Activated CD8-positive, alpha-beta memory T cell treated with anti-CD3 and anti-CD28 coated beads, Interleukin-2, amount 50 U/mL, for 4 hours (primary cell): ENCODE measurements at regions not wholly inside any gene's neighbourhood (a gene's known extent, or its start where the extent isn't known, plus 50 kb on each side); places are given as distances from the start of the nearest gene placed in this dataset.
"Not testable (repeated sequence)": the region's sequence is repeated elsewhere in the genome, so short reads cannot be mapped to it uniquely, and the experiment has no call there.

Source experiments
- DNase-seq: peaks from one replicate; pipeline ENCODE4 v3.0.0-alpha.2; 2020

DNA sequence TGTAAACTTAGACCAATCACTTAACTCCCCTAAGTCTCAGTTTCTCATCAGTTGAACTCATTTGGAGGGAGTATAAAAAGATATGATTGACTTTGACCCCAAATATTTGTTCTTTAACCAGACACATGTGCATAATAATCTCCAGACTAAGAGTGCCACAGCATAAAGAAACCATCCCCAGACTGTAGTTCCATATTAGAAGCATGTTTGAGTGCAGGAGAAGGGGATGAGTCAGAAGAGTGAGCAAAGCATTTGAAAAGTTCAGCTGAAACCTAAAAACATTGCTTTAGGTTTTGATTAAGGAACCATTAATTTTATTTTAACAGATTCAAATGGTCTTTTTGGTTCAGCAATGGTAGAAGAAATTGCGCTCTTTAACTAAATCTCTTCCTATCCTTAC, 654.8 kb downstream of the UTRN start:
- DNase-seq: no peak

DNA sequence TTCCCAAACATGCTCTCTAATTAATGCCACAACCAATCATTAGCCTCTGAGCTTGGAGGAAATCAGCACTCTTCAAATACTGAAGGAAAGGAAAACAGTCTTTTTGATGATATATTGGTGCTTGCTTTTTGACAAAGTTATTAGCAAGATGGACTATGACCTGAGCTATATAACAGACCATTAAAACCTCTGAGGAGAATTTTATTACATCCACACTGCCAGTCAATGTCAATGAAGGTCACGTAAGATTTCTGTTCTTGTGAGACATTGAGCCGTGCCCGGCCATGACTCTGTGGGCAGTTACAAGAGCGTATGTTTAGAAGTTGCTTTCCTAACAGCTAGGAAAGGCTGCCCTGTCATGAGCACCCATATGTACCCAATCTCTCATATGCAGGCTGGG, 659.0 kb downstream of the UTRN start:
- no peak for DNase-seq

DNA sequence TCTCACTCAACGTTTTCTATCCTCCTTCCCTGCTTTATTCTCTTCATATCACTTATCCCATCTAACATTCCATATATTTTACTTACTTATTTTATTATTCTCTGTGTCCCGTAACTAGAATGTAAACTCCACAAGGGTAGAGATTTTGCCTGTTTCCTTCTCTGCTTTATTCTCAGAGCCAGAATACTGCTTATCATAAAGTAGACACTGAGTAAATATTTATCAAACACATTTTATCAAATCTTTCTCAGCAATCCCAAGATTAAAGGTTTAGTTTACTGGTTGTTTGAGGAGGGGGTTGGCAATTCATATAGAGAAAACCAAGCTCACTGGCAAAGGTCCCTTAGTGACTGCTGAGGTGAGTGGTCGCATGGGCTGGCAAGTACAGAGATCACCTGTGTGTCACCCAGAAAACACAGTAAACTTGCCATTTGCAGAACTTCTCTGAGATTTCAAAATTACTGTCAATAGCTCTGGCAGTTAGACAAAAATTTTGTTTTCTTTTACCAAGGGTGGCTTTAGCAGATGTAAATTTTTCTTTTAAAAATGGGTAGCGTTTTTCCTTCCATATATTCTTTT, 662.4 kb downstream of the UTRN start:
- DNase-seq: no peak

DNA sequence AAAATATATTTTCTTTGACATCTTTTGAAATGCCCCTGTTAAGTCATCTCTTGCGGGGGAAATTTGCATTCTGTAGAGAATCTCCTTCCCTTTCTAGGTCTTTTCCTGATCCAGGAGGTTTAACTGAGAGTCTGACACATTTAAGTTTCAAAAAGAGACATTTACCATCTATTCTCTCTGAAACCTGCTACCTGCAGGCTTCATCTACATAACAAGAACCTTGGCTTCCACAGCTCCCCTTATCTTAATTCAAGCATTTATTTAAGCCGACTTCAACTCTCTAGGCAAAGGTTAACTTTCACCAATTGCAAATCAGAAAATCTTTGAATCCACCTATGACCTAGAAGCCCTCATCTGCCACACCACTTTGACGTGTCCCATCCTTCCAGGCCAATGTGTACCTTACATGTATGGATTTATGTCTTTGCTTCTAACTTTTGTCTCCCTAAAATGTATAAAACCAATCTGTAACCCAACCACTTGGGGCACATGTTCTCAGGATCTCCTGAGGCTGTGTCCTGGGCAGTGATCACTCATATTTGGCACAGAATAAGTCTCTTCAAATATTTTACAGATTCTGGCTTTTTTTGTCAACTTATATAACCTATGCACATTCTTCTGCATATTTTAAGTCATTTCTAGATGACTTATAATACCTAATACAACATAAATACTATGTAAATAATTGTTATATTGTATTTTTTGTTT, 666.7 kb downstream of the UTRN start:
- DNase-seq: no peak

DNA sequence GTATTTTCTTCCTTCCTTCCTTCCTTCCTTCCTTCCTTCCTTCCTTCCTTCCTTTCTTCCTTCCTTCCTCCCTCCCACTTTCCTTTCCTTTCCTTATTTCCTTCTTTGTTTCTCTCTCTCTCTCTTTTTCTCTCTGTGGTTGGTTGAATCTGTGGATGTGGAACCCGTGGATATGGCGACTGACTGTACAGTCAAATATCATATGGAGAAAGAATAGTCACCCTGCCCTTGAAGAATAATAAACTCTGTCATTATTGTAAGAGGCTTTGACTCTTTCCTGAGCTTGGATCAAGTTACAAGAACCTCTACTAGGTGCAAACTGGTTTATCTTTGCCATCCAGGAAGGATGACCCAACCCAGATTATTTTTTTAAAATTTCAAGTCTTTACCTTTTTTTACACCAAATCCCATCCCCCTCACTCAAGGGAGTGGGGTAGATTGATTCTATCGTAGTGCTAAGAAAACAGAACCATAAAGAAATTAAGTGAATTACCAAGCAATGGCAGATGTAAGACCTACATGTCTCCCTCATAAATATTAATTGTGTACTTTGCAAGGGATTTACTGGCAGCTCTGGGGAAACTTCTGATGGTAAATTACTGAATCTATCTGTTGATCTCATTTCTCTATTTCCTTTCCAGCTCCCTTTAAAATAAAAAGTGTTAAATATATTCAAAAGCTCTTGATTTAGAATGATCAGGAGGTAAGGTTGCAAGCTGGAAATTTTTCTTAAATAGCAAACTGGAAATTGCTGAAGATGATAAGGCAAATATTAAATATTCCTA, 667.5 kb downstream of the UTRN start:
- DNase-seq: no peak

DNA sequence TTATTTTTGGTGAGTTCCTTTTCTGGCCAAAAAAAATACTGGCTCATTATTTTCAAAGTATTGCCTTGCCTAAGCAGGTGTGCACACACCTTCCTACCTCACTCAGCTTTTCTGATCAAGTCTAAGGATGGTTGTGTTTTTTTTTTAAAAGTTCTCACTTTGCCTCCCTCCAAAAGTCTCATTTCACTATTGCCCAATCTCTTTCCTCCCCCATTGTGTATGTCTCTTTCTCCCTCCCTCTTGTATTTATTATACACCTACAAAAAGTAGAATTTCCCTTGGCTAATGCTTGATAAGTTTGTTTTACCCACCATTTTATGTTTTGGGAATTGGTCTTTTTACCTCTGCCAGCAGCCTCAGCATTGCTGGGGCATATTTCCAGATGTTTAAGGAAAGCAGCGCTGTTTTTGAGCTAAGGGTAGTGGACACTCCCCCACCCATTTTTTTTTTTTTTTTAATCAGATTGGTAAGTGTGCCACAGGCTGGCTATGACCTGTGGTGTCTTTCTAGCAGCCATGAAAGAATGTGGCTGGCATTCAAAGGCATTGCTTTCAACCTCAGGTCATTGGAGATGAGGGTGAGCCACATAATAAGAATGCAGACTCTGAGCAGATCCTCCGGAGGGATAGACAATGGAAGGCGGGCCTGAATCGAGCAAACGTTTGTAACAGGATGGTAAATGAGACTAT, 668.6 kb downstream of the UTRN start:
- no peak for DNase-seq

DNA sequence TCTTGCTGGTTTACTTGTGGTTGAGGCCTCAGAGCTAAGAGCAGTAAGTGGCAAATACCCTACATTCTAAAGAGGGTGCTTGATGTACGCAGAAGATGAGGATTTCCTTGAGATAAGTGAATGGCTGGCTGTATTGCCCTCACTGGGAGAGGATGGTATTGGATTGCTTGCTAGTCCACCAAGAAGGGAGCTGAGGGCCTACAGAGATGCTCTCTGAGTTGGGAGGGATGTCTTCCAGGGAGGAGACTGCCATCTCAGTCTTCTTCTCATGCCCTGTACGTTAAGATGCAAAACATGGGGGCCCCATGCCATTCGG, 669.1 kb downstream of the UTRN start:
- no peak for DNase-seq

DNA sequence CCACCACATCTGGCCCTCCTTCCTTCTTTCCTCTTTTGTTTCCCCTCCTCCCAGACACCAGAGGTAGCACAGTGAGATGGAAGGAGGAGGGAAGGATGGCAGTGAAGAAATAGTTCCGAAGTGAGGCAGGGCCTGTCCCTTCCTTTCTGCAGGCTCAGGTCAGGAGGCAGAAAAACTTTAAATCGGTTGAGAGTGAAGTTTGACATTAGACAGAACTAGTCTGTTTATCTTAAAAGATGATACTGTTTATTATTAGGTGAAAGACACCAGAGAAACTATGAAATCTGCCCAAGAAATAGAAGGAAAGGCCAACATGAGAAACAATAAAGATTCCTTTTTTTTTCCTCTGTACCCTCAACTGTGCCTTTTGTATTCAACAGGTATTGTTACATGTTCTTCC, 670.3 kb downstream of the UTRN start:
- DNase-seq: no peak

DNA sequence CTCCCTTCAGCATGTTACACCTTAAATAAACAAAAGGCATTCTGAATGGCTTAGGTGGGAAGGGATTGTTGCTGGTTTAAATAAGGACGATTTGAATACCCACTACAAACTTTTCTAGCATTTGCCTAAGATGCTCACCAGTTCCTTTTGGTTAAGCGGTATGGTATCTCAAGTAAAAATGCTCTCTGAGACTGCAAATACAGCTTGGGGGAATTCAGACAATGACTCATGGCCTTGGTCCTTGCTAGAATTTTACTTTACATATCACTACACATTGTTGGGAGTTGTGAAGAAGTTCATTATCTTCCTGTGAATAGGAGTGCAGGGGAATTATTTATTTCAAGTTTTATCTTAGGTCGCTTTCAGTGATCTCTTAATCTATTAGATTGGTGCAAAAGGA, 670.7 kb downstream of the UTRN start:
- DNase-seq: no peak

DNA sequence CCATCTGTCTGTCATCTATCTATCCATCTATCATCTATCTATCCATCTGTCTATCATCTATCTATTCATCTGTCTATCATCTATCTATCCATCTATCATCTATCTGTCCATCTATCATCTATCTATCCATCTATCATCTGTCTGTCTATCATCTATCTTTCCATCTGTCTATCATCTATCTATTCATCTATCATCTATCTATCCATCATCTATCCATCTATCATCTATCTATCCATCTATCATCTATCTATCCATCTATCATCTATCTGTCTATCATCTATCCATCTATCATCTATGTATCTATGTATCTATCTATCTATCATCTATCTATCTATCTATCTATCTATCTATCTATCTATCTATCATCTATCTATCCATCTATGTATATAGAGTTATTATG, 671.6 kb downstream of the UTRN start:
- DNase-seq: not testable (repeated sequence)

DNA sequence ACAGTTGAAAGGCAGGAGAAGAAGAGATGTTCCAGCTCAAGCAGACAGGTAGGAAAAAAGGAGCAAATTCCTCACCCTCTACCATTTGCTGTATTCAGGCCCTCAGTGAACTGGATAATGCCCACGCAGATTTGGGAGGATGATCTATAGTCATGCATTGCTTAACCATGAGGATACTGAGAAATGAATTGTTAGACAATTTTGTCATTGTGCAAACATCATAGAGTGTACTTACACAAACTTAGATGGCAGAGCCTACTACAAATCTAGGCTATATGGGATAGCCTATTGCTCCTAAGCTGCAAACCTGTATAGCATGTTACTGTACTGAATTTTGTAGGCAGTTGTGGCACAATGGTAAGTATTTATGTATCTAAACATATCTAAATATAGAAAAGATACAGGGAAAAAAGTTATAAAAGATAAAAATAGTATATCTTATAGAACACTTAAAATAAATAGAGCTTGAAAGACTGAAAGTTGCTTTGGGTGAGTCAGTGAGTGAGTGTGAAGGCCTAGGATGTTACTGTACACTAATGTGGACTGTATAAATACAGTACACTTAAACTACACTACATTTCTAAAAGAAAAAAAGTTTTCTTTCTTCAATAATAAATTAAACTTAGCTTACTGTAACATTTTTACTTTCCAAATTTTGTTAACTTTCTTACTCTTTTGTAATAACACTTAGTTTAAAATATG, 672.3 kb downstream of the UTRN start:
- no peak for DNase-seq

DNA sequence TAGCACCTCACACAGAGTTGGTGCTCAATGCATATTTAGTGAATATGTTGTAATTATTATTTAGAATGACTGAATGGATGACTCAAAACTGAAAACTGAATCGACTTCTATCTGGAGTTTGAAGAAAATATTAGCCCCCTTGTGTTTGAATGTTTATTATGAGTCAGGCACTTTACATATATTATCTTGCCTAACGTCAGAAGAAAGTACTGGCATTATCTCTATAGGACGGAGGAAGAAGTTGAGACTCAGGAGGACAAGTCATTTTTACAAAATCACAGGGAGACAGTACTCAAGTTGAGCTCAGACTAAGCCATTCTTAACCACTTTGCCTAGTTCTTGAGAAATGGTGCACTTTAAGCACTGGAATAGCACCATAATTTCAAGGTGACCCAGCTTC, 684.0 kb downstream of the UTRN start:
- DNase-seq: no peak

DNA sequence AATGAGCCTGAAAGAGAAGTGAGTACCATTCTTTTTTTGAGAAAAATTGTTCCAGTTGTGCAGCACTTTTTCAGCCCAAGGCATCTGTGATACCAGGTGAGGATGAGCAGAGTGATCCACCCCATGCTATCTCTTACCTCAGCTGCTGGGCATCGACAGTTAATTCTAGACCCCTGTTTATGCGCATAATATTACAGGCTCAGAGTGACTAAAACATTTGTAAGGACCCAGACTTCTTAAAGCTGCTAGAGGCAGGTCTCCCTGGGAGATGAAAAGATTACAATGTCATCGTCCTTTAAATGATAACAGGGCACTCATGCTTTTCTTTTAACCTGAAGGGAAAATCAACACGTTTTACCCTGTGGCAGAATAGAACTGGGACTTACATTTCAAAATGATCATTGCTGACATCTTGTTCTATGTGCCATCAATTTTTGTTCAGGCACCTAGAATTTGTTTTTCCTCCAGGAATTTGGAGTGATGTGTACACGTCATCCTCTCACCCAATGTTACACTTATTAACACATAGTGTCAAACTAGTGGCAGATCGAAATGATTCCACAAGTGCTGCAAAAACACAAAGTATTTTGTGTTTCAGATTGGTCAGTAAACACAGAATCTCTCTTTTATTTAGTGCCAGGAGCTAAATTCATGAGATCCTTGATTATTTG, 684.6 kb downstream of the UTRN start:
- DNase-seq: no peak

DNA sequence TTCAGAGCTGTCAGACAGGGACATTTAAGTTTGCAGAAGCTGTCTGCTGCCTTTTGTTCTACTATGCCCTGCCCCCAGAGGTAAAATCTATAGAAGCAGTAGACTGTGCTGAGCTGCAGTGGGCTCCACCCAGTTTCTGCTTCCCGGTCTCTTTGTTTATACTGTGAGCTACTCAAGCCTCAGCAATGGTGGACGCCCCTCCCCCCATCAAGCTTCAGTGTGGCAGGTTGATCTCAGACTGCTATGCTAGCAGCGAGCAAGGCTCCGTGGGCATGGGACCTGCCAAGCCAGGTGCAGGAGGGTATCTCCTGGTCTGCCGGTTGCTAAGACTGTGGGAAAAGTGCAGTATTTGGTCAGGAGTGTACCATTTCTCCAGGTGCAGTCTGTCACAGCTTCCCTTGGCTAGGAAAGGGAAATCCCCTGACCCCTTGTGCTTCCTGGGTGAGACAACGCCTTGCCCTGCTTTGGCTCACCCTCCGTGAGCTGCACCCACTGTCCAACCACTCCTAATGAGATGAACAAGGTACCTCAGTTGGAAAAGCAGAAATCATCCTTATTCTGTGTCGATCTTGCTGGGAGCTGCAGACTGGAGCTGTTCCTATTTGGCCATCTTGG, 692.2 kb downstream of the UTRN start:
- DNase-seq: not testable (repeated sequence)

DNA sequence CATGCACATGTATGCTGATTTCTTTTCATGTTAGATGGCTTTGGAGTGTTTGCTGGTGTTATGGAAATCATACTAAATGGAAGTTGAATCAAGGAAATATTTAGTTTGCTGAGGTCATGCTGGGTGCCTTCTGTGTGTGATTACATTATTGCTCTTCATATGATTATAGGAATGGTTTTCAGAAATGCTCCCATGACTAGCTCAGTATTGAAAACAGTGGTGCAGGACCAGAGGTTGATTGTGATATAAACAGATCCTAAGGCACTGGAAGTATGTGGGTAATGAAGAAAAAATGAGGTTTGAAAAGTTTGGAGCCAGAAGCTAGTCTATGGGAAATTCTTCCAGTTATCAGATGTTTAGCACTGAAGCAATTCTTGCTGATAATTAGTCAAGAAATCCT, 693.1 kb downstream of the UTRN start:
- DNase-seq: no peak

DNA sequence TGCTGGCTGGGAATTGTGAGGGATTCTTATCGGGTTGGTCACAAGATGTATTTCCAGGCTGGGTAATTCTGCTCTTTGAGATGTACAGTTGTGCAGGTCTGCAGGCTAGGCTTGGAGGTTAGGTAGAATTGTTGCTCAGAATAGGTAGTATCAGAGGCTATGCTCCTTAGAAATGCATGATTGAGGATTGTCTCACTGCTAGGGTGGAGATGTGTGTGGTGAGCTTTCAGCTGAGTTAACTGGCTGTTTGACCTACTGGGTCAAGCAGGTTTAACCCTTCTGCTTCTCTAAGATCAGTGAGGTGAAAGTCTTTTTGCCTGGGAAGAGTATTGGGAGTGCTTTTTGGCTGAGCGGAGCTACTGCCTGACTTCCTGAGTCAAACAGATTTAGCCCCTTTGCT, 701.1 kb downstream of the UTRN start:
- no peak for DNase-seq

DNA sequence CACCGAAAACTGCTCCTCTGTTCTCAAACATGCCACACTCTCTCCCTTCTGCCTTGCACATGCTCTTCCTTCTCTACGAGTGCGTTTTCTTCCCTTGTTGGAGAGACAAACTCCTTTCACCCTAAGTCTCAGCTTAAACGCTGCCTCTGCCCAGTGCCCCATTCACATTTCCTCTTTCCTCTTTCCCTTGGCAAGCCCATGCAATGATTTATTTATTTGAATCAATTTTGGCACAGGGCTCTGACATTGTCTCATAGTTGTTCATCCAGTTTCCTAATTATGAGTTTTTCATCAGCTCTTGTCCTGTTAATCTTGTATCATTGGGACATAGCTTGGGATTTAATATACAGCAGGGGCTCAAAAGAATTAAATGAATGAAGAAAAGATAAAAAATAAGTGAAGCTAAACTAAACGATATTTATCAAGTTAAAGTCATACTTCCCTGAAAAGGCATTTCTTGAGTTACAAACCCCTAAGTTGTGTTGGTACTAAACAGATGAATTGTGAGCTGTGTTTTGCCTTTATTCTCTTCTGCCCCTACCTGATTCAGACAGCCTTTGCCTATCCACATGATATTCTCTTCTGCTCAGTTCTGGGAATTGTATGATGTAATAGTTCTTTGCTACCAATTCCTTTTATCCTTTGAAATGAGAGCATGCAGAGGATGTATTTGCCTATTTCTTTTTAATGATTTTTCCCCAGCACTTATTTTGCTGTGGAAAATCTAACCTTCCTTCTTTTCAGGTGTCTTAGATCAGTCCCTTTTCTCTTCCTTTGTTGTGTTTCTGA, 704.4 kb downstream of the UTRN start:
- DNase-seq: no peak

DNA sequence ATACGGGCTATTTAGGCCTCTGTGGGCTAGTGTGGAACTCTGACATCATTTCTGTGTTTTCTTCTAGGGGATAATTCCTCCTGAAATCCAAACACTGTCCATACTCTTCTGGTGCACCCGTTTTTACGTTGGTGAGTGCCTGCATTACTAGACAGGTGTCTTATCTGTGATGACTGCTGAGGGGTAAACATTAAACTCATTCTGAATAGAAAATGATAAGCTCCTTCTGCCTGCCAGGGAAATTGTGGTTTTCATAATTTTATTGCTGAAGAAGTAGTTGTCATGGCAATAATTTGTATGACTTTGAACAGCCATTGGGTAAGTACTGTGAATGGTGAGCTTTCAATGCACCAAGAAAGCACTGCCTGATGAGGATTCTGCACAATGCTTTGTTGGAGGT, 705.6 kb downstream of the UTRN start:
- DNase-seq: no peak

DNA sequence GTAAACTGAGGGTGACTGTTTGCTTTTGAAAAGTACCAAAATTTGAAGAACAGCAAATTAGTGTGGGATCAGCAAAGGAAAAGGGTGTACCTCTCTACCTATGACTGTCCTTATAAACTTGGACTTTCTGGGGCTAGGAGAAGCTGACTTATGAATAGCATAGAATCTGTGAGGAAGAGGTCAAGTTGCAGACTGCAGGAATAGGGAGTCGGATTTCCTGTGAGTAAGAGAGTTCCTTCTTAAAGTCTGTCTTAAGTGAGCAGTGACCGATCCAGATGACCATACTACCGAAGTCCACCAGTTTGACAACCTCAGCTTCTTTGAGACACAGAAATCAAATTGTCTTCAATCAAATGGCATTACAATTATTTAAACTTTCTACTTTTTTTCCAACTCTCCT, 708.7 kb downstream of the UTRN start:
- DNase-seq: no peak

DNA sequence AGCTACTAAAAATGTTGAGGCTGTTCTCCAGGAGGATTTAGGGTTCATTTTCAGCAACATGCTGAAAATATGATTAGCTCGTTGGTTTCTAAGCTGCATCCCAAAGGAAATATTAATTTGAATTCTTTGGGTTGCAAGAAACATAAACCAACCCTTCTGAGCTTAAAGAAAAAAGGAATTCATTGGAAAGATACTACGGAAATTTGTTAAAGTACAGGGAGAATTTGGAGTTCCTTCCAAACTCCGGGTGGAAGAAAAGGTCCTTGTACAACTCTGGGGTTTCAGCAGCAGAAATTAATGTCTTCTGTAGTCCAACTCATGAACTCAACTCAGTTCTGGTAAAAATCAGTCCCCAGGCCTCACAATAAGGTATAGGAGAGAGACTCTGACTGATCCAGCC, 712.9 kb downstream of the UTRN start:
- DNase-seq: no peak

DNA sequence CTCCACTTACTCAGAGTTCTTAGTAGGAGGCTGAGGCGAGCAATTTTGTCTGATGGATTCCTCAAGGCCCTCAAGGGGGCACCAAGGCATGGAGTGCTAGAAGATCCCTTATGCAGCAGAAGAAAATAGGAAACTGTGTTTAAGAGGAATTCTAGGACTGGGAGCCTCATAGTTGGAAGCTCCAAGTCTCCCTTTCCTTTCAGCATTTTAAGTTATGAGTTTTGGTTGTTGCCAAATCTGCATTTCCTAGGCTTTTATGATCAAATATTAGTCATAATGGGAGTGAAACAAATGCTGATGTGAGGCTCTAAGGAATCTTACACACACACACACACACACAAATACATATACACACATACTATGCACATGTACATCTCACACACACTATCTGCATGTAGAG, 714.0 kb downstream of the UTRN start:
- DNase-seq: no peak
